ENCODE measurements at regions not wholly inside any gene's neighbourhood (a gene's known extent, or its start where the extent isn't known, plus 50 kb on each side); places are given as distances from the start of the nearest gene placed in this dataset.
"Not testable (repeated sequence)": the region's sequence is repeated elsewhere in the genome, so short reads cannot be mapped to it uniquely, and the experiment has no call there.

GRCh38 chr12:85627584-85627983 lies 208.6 kb downstream of the RASSF9 start:
- ChIA-PET POLR2A (no interaction called here), CTCF (no interaction called here)
- Mint-ChIP-seq H3K9me3 (peaks cover 3% of the 10 kb centered on the region), H3K4me1 (ENCODE audit: low read depth) (peaks cover 2% of the 10 kb centered on the region), H3K4me3 (no peak overlapping the region), H3K27me3 (no peaks in the 10 kb centered on the region), H3K36me3 (ENCODE audit: low read depth) (no peaks in the 10 kb centered on the region), H3K27ac (no peak overlapping the region)
- intact Hi-C loops (cut with micrococcal nuclease), result no loop called here
- no peak for TF ChIP-seq CTCF (IDR thresholded peaks at IDR 0.05)
- ATAC-seq, result no peak
- no peak for DNase-seq

DNA sequence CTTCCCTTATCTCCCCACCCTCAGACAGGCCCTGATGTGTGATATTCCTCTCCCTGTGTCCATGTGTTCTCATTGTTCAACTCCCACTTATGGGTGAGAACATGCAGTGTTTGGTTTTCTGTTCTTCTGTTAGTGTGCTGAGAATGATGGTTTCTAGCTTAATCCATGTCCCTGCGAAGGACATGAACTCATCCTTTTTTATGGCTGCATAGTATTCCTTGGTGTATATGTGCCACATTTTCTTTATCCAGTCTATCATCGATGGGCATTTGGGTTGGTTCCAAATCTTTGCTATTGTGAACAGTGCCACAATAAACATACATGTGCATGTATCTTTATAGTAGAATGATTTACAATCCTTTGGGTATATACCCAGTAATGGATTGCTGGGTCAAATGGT lies 207.6 kb downstream of the RASSF9 start:
- intact Hi-C loops (cut with micrococcal nuclease); H3K27me3 Mint-ChIP-seq; H3K27ac Mint-ChIP-seq; H3K9me3 Mint-ChIP-seq; CTCF ChIA-PET; ATAC-seq; H3K4me3 Mint-ChIP-seq; DNase-seq; H3K36me3 Mint-ChIP-seq (ENCODE audit: low read depth); H3K4me1 Mint-ChIP-seq (ENCODE audit: low read depth); POLR2A ChIA-PET: not testable (repeated sequence)

DNA sequence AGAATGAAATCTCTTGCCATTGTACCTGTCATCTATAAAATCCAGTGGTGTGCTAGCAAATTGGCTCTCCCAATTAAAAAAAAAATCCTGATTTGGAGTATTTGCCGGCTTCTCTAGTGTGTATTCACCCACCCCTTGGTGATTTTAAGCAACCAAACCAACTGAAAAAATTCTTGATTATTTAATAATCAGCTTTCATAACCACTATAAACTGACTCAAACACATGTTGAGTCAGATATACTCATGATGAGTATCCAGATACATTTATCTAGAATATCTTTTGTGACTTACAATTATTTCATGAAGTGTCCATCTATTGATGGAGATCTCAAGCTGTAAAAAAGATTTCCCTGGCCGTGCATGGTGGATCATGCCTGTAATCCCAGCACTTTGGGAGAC lies 205.4 kb downstream of the RASSF9 start:
- H3K27me3 Mint-ChIP-seq, result no peaks in the 10 kb centered on the region
- no peak overlapping the region for H3K27ac Mint-ChIP-seq
- CTCF ChIA-PET, result no interaction called here
- H3K4me3 Mint-ChIP-seq, result no peak overlapping the region
- no peaks in the 10 kb centered on the region for H3K36me3 Mint-ChIP-seq (ENCODE audit: low read depth)
- peaks cover 3% of the 10 kb centered on the region for H3K9me3 Mint-ChIP-seq
- TF ChIP-seq CTCF (IDR thresholded peaks at IDR 0.05), result no peak
- peaks cover 2% of the 10 kb centered on the region for H3K4me1 Mint-ChIP-seq (ENCODE audit: low read depth)
- no peak for DNase-seq
- ATAC-seq, result no peak
- intact Hi-C loops (cut with micrococcal nuclease), result no loop called here
- POLR2A ChIA-PET, result no interaction called here

DNA sequence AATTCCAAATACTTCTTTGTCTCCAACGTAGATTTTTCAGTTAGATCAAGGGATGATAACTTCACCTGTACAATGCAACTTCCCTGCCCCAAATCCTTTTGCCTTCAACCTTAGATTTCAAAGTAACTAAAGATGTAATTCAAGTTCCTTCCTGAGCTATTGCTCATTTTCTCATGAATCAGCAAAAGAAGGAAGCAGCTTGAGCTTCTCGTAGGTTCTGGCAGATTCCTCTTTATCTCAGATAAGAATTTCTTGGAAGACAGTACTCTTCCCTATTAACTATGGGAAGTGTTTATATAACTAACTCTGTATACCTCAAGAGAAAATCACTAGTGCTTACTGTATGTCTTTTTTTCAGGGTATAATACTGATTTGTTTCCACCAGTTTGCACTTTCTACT lies 203.8 kb downstream of the RASSF9 start:
- TF ChIP-seq CTCF (IDR thresholded peaks at IDR 0.05), result no peak
- intact Hi-C loops (cut with micrococcal nuclease), result no loop called here
- Mint-ChIP-seq H3K9me3 (peaks cover 3% of the 10 kb centered on the region), H3K36me3 (ENCODE audit: low read depth) (no peaks in the 10 kb centered on the region), H3K27me3 (no peaks in the 10 kb centered on the region), H3K4me1 (ENCODE audit: low read depth) (no peaks in the 10 kb centered on the region), H3K4me3 (no peak overlapping the region), H3K27ac (no peak overlapping the region)
- no peak for DNase-seq
- ChIA-PET CTCF (no interaction called here), POLR2A (no interaction called here)
- ATAC-seq, result no peak

- Mint-ChIP-seq H3K4me1 (ENCODE audit: low read depth) (no peaks in the 10 kb centered on the region), H3K9me3 (peaks cover under 1% of the 10 kb centered on the region), H3K4me3 (no peak overlapping the region), H3K27me3 (no peaks in the 10 kb centered on the region), H3K27ac (no peak overlapping the region), H3K36me3 (ENCODE audit: low read depth) (no peaks in the 10 kb centered on the region)
- intact Hi-C loops (cut with micrococcal nuclease), result no loop called here
- no peak for TF ChIP-seq CTCF (IDR thresholded peaks at IDR 0.05)
- DNase-seq (no peak), ATAC-seq (no peak)
- CTCF ChIA-PET, result no interaction called here
- POLR2A ChIA-PET, result no interaction called here
These were observed 202.7 kb downstream of the RASSF9 start for GRCh38 chr12:85633491-85633890.

DNA sequence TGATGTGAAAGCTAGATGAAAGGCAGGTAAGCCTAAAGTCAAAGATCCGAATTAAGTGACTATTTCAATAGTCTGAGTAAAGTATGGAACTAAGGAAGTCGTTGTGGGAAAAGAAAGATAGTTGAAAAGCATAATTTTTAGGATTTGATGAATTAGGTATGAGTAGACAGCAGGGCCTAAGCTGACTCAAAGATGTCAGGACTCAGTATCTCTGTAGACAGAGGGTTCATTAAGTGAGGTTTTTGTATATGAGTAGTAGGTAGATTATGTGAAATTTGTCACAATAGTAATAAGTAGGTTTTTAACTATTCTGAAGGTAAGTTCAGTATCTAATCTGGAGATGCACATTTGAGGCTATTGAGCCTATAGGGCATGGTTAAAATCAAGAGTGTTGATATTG lies 196.4 kb downstream of the RASSF9 start:
- Mint-ChIP-seq H3K4me3 (no peak overlapping the region), H3K27ac (no peak overlapping the region), H3K36me3 (ENCODE audit: low read depth) (no peaks in the 10 kb centered on the region), H3K27me3 (no peaks in the 10 kb centered on the region), H3K9me3 (no peaks in the 10 kb centered on the region), H3K4me1 (ENCODE audit: low read depth) (no peaks in the 10 kb centered on the region)
- ATAC-seq (no peak), DNase-seq (no peak)
- POLR2A ChIA-PET, result no interaction called here
- CTCF ChIA-PET, result interaction anchor here (0.6 kb wide), 1 partner anchor 172 kb away, joined by 3 read pairs; no protein-coding TSS in a partner anchor
- intact Hi-C loops (cut with micrococcal nuclease), result no loop called here
- no peak for TF ChIP-seq CTCF (IDR thresholded peaks at IDR 0.05)
